HG02840 (cell line): ENCODE measurements at regions not wholly inside any gene's neighbourhood (a gene's known extent, or its start where the extent isn't known, plus 50 kb on each side); places are given as distances from the start of the nearest gene placed in this dataset.
"Not testable (repeated sequence)": the region's sequence is repeated elsewhere in the genome, so short reads cannot be mapped to it uniquely, and the experiment has no call there.

Experiments used
- ATAC-seq: cut with Tn5 transposase; IDR thresholded peaks from one replicate; pipeline ENCODE4 v1.9.1; 2021; ENCODE audit warnings: mild to moderate bottlenecking, moderate library complexity, moderate number of reproducible peaks; ENCODE audit not compliant: unreplicated experiment, low FRiP score

DNA sequence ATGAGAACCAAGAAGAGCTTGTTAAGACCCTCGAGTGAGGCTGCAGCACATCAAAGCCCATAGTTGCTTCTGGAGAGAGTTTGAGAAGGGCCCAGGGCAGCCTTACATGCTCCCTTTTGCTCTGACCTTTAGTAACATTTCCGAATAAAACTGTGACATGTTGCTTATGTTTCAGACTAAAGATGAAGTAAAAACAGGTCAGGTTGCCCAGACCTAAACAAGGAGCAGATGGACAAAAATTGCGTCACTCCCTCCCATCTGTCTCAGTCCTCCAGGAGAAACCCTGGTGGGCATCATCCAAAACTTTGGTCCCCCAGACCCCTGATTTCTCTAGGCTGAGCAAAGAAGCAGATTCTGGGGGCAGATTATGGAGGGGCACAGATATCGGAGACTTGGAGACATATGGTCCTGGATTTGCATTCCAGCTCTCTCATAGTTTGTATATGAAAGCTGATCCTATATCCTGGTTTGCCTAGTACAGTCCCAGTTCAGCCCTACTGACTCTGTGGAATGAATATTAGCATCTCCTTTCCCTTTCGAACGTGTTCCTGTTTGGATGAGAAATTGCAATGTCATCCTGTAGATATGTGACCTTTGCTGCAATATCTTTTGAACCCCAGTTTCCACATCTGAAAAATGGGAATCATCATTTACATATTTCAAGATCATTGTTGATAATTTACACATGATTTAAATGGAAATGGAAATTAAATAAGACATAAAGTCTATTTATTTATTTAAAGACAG, 304.9 kb upstream of the USP24 start:
- no peak for ATAC-seq

DNA sequence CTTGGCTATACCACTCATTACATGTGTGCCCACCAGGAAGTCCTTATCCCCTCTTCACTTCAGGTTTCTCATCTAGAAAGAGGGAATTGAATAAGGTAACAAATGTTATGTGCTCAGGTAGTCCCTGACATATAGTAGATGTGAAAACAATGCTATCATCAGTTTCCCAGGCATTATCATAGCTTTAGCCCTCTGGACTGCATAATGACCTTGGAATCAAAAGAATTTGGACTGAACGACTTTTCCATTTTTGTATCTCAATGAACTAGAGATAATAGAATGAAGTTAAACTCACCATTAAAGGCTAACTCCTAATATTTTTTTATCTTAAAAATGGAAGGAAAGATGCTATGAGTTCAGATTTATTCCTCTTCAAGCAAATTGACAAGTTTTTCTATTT, 304.1 kb upstream of the USP24 start:
- ATAC-seq = no peak

DNA sequence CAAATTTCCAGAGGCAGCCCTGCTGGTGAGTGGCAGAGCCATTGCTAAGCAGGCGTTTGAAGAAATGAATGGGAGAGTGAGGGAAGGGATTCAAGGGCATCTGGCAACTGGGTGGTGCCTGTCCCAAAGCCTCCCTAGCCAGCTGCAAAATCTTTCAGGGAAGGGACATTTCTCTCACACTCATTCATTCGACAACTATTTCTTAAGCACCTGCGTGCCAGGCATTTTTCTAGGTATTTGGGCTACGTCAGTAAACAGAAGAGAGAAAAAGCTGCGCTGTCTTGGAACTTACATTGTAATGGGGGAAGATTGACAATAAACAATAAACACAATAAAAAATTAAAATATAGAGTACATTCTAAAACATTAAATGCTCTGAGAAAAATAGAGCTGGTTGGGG, 301.9 kb upstream of the USP24 start:
- ATAC-seq = no peak

DNA sequence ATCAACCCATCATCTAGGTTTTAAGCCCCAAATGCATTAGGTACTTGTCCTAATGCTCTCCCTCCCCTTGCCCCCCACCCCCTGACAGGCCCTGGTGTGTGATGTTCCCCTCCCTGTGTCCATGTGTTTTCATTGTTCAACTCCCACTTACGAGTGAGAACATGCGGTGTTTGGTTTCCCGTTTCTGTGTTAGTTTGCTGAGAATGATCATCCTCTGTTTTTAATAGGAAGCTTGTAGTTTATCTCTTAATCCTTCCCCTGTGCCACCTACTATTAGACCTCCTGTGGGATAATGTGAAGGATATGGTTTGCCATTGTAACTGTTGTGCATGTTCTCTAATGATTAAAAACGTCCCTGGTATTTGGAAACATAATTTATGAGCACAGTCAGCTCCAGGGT, 299.4 kb upstream of the USP24 start:
- ATAC-seq = not testable (repeated sequence)

DNA sequence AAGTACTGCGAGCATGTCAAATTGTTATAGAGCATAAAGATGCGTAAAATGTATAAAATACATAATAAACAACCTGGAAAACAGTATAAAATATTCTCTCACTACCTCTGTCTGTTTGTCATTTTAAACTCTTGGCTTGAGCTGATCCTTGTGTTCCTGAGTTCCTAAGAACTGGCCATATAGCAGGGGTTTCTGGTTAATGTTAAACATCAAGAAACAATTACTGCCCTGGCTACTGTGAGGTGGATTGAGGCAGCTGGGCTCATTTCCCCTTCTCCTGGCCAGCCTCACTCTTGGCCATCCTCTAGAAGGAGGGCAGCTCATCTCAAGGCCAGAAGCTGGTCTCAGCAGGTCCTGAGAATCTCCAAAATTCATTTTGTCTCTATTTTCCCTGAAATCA, 297.3 kb upstream of the USP24 start:
- ATAC-seq = no peak

DNA sequence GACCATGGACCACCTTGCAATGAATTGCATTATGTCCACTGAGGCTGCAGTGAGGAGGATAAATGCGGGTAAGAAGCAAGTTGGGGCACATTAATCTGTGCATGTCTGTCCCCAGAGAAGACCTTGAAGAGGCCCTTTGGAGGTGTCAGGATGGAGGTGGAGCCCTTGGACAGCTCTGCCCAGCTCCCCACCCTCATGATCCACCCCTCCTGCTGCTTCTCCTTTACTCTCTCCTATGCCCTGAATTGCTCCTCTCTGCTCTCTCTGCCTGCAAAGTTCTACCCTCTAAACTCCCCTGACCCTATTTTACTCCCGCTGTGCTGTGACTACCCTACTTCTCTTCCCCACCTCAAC, 292.4 kb upstream of the USP24 start:
- no peak for ATAC-seq

DNA sequence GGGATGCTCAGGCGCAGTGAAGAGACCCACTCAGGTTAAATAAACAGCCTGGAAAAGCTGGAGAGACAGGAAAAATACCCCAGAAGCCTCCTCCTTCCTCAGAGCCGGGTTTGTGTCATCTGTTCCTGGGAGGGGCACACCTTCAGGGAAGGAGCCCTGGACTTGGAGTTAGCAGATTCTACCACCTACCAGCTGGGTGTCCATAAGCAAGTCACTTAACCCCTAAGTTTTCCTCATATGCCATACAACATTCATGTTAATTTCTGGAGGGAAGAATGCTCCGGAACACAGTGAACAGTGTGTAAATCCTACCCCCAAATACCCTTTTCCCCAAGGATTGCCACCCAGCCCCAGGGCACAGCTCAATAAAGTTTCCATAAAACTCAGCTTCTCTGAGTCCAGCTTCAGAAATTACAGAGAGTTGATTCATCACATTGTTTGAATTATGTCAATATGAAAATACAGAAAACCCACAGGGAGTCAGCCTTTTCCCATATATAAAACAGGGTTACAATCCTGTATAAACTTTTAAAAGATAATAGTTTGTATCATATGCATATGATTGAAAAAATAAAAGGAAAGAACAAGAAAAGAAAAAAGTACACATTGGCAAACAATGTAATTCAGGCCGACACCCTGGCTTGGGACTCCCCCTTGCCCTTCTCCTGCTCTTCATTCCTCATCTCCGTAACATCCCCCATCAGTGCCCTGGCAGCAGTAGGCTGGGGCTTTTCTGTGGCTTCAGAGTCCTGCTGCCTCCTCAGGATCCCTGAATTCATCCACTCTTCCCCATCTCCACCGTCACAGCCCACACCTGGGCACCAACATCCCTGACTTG, 291.8 kb upstream of the USP24 start:
- no peak for ATAC-seq

DNA sequence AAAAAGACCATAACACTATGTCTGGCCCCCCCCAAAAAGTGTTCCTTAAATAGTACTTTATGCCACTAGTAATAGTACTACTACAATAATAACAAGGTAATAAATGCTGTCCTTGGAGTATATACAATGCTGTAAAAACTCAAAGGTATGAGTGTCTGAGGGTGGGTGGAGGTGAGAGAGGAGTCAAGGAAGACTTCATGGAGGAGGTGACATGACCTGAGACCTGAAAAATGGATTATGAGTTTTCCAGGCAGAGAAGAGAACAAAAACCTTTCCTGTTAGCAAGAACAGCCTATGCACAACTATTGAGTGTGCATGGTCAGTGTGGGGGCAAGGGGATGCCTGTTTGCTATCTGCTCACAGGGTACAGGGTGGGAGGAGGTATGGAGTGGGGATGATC, 290.2 kb upstream of the USP24 start:
- no peak for ATAC-seq

DNA sequence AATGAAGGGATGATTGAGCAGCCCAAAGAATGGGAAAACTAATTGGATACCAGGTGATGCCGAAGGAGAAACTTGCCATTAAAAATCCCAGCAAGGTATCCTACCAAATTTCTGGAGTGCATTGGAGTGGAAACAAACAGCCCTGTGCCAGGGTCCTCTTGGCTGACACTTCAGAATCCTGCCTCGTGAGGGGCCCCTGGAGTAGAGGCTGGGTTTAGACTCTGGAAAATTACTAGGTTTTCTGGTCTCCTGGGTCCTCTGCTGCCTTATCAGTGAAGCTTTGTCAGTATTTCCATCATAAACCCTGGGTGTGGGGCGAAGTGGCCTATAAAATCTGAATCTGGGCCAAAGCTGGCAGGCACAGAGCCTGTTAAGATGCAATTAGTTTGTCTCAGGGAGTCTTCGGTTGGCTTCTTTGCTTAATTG, 289.2 kb upstream of the USP24 start:
- no peak for ATAC-seq

DNA sequence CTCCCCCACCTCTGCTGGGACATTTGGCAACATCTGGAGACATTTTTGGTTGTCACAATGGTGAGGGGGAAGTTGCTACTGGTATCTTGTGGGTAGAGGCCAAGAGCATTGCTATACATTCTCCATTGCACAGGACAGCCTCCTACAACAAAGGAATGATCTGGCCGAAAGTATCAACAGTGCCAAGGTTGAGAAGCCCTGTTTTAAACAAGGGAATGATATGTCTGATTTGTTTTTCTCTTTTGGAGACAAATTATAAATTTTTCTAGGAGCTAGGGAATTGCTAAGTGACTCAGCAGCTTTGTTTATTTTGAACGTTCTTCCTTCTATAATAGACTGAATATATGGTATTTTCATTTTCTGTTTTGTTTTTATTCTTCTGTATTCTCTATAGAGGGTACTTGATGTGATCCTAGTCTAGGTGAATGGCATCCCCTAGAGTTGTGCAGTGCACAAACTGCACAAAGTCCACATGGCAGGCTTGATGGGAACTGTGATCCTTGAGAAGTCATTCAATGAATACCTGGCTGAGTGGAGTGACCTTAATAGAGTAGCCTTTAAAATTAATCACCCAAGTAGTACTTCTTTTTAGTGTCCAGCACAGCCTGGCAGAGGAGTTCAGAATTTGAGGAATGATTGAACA, 288.6 kb upstream of the USP24 start:
- no peak for ATAC-seq

DNA sequence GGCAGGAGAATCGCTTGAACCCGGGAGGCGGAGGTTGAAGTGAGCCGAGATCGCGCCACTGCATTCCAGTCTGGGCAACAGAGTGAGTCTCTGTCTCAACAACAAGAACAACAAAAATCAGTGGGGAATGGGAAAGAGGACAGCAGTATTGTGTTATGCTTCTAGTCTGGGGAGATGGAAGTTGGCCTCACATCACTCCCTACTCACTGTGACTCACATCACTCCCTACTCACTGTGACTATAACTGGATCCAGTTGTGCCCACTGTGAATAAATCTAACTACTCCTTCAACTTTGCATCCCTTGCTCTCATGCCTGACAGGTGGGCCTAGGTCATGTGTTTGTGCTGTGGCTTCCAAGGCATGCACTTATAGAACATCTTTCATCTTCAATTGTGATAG, 285.4 kb upstream of the USP24 start:
- ATAC-seq = no peak

DNA sequence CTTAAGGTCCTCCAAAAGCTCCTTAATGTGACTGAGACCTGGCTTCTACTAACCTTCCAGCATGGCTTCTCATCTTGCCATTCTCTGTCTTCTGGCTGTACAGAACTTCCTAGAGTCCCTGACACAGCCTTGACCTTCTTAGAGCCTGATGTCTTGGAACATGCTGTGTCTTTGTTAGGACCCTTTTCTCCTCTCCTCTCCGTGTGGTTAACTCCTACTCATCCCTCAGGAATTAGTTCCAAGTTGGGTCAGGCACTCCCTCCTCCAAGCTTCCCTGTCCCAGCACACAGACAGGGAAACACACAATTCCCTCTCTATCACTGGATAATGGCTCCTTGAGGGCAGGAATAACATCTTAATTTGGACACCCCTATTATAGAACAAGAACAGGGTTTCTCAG, 275.4 kb upstream of the USP24 start:
- no peak for ATAC-seq

DNA sequence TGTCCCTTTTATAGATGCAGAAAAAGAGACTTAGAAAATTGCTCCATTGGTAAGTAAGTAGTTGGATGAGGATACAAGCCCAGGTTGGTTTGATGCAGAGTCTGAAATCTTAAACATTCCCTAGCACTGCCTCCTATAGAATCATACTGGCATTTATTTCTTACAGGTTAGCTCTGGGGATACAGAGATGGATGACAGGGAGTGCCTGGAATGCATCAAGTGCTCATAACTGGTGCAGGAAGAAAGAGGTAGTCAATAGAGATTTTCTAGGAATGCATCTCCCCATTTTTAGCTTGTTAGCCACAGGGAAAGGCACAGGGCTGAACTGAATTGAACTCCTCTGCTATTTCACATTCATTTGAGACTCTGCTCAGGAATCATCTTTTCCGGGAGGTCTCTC, 269.0 kb upstream of the USP24 start:
- no peak for ATAC-seq

DNA sequence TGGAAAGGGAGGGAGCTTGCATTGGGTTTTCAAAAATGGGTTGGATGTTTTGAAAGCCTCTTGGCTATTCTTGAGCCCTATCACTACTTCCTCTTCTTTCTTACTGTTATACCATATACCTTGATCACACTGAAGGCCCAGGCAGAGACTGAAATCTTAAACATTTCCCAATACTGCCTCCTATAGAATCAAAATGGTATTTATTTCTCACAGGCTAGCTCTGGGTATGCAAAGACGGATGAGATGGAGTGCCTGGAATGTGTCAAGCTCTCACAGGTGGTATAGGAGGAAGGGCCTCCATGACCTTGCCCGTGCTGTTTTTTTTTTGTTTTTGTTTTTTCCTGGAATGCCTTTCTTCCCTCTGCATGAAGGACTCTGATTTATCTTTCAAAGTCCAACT, 268.4 kb upstream of the USP24 start:
- no peak for ATAC-seq

DNA sequence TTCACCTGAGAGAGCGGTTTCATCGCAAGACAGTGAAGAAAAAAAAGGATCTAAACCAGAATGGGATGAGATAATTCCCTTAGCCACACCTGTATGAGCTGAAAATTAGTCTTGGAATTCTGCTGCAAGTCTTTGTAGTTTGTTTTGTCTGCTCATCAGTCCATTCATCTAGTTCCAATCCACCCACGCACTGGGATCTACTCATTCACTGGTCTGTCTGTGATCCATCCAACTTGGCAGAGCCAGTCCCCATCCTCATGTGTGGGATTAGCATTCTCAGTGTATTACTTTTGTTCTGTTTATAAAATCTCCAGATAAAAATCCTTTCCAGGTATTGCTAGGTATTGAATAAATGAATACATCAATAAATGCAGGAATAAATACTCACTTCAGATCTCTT, 266.5 kb upstream of the USP24 start:
- ATAC-seq = no peak

DNA sequence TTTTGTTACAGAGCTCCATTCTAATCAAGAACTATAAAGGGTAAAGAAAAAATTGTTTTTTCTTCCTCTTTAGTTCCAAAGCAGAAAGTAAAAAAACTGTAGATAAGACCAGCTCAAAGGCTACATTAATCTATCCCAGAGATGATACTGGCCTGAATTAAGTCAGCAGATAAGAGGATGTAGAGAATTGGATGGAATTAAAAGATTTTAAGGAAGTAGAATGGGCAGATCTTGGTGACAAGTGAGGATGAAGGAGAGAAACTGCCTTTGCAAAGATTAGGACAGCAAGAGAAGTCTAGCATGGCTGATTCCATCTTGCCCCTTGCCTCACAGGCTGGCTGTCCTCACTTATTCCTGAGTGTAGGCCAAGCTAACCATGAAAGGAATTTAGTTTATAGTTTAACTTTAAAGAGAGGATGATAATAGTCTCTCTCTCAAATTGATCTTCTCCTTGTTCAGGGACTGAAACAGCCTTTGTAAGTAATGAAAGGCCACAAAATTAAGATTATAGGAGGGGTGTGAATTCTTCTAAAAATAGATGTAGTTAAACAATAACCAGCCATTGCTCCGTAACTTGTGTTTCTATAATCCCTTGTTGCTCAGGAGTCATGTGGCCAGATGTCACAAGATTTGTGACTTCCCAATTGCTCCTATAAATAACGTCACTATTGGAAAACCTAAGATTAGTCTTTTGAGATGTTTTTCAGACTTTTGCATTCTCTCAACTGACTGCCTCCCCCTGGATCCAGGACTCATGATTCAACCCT, 265.0 kb upstream of the USP24 start:
- no peak for ATAC-seq

DNA sequence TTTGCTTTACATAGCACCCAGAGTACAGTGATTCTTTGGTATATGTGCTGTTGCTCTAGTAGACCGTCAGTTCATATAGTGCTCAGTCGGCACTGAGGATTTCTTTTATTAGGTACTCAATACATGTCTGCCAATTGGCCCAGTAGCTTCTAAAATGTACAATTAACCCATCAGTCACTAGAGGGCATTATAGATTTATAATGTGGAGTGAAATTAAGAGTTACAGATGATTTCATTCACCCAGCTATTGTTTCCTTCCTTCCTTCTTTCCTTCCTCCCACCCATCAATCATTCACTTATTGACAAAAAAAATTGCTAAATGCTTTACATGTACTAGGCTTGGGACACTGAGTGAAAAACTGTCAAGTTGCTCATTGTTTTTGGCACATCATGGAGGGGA, 263.6 kb upstream of the USP24 start:
- no peak for ATAC-seq

DNA sequence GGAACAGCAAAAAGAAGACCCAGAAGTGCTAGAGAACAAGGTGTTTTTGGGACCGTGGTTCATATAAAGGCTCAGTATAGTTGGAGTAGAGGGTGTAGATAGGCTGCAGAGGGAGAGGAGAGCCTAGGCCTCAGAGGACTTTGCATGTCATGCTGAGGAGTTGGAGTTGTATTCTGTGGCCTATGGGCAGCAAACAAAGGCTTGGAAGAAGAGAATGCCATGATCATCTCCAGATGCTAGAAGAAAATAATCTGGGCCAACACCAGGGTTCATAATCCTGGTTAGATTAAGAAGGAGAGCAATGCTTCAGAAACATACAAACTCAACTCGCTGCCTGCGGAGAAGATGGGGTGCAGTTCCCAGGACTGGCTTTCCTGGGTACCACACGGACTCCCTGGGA, 262.8 kb upstream of the USP24 start:
- no peak for ATAC-seq

DNA sequence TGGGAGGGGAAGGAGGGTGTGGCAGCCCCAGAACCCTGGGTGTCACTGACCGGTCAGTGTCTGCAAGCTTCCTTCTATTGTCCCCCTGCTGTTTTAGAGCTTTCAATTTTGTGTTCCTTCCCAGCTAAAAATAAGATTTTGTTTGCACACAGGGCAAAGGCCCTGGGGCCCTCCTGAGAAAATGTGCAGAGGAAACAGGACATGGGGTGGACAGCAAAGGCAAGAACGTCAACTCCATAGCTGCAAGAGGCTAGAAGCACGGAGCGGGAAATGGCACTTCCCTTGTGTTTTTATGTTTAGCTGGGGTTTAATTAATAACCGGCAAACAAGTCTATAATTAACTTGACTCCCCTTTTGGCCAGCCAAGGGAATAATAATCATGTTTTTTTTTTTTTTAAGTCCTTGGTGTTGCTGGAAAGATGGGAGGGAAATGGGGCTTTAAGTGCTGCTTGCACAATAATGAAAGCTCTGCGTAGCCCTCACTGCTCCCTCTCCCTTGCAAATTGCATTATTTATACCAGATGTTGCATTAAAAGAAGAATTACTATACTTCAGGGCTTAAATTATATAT, 261.4 kb upstream of the USP24 start:
- no peak for ATAC-seq

DNA sequence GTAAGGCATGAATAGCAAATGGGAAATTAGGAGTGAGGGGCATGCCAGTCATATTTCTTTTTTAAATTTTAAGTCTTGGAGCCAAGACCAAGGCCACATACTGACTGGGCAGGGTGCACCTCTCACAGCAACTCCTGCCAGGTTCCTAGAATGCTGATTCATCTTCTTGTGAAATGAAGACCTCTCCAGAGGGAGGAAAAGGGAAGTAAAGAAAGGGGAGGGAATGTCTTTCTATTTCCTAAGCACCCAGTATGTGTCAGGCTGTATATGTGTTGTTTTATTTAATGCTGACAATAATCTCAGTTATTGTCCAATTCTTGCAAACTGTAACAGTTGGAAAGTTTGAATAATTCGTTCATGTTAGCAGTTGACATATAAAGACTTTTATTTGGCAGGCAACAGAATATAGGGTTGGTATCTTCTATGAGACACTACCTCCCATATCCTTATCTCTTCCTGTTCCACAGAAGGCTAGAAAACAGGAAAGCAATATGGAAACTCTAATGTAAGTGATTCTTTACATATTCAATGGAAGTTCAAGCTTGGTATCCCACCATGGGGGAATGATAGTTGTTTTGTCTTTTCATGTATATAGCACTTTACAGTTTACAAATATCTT, 259.1 kb upstream of the USP24 start:
- no peak for ATAC-seq
